HepG2 (cell line): ENCODE measurements at regions not wholly inside any gene's neighbourhood (a gene's known extent, or its start where the extent isn't known, plus 50 kb on each side); places are given as distances from the start of the nearest gene placed in this dataset.

Experiments used
- ATAC-seq: fragments of 200-7000 bp; cut with Tn5 transposase; 3 replicates; pipeline ENCODE4 v1.9.1; 2020; ENCODE audit warnings: mild to moderate bottlenecking, moderate library complexity
- BruUV-seq: library from RNA; stranded (reverse); fragments of 400-500 nt; replicated peaks from 2 replicates; lab custom pipeline; 2021; lab: Mats Ljungman, UMichigan
- CTCF ChIA-PET: fragments of 300-600 bp; formaldehyde crosslinking; extraction: SDS; loops from one replicate; lab custom pipeline; 2021; ENCODE audit warnings: low total read pairs, inconsistent platforms, low intra/inter-chr PET ratio; lab: Yijun Ruan, JAX
- POLR2A ChIA-PET: fragments of 350-600 bp; sonication (Branson Sonifier 250); formaldehyde crosslinking; loops from one replicate; lab custom pipeline; 2020; ENCODE audit warnings: antibody characterized with exemption, inconsistent platforms; lab: Yijun Ruan, JAX
- DNase-seq: peaks from one replicate; pipeline ENCODE4 v3.0.0-alpha.2; 2015; ENCODE audit warnings: low spot score
- FAIRE-seq: peaks from 3 replicates; lab custom pipeline; 2011; peaks lifted over from hg19 to GRCh38; lab: Jason Lieb, UNC
- H2AFZ ChIP-seq: one replicate; pipeline ENCODE4 v1.6.1; 2011; ENCODE audit warnings: low read length, inconsistent platforms
- H3K27ac ChIP-seq: fragments of 300-600 bp; 3 replicates; pipeline ENCODE4 v1.8.0; 2011; ENCODE audit warnings: mixed run types, mild to moderate bottlenecking, mixed read lengths, low read length, inconsistent platforms; ENCODE audit not compliant: insufficient read depth; ENCODE audit errors: extremely low read length
- H3K27me3 ChIP-seq, 2 experiments: fragments of 200-600 bp in 1 of 2; 2 replicates in 1 of 2; 3 replicates in 1 of 2; pipeline versions ENCODE4 v1.6.0 to v1.8.0; 2011; ENCODE audit warnings: low read length in 2 of 2, mild to moderate bottlenecking in 2 of 2, moderate library complexity in 2 of 2, inconsistent platforms in 1 of 2; ENCODE audit not compliant: insufficient read depth in 2 of 2, control insufficient read depth in 1 of 2
- H3K36me3 ChIP-seq, 2 experiments: fragments of 200-600 bp in 1 of 2; replicated peaks in 1 of 2; 2 replicates in 1 of 2; 3 replicates in 1 of 2; pipeline versions ENCODE4 v1.5.1 to v1.8.0; 2011; ENCODE audit warnings: low read length in 2 of 2, inconsistent platforms in 1 of 2; ENCODE audit not compliant: insufficient read depth in 2 of 2, control insufficient read depth in 1 of 2
- H3K4me1 ChIP-seq: 2 replicates; pipeline ENCODE4 v1.5.1; 2012; ENCODE audit warnings: low read length, inconsistent platforms; ENCODE audit not compliant: insufficient read depth
- H3K4me2 ChIP-seq: 2 replicates; pipeline ENCODE4 v1.6.0; 2011; ENCODE audit warnings: low read depth, low read length, inconsistent platforms
- H3K4me3 ChIP-seq, 3 experiments: fragments of 200-600 bp in 1 of 3; sonication (generic), shearing (Covaris generic) in 1 of 3; replicated peaks in 1 of 3; 2 replicates each; pipeline ENCODE4 v1.5.1; 2011 to 2016; ENCODE audit warnings: low read length in 3 of 3, inconsistent platforms in 2 of 3, low read depth in 2 of 3, mild to moderate bottlenecking in 2 of 3, control low read depth in 1 of 3, mixed read lengths in 1 of 3; ENCODE audit not compliant: insufficient read depth in 1 of 3
- H3K79me2 ChIP-seq: one replicate; pipeline ENCODE4 v1.6.1; 2011; ENCODE audit warnings: low read length, inconsistent platforms; ENCODE audit not compliant: insufficient read depth
- H3K9ac ChIP-seq: 2 replicates; pipeline ENCODE4 v1.6.0; 2011; ENCODE audit warnings: mild to moderate bottlenecking, low read depth, low read length, inconsistent platforms; ENCODE audit not compliant: insufficient read depth
- H3K9me3 ChIP-seq: 2 replicates; pipeline ENCODE4 v1.5.1; 2012; ENCODE audit warnings: mild to moderate bottlenecking, low read length
- H4K20me1 ChIP-seq: 2 replicates; pipeline ENCODE4 v1.6.0; 2011; ENCODE audit warnings: inconsistent platforms, mild to moderate bottlenecking, low read length, moderate library complexity; ENCODE audit not compliant: insufficient read depth
- ARID5B ChIP-seq: IDR thresholded peaks from 2 replicates; pipeline ENCODE4 v1.4.0; 2020; ENCODE audit warnings: mild to moderate bottlenecking, missing genetic modification reagents
- CBX5 ChIP-seq: sonication (generic); formaldehyde crosslinking; IDR thresholded peaks from 2 replicates; pipeline ENCODE4 v1.4.0; 2020; ENCODE audit warnings: missing genetic modification reagents, borderline replicate concordance
- GPN1 ChIP-seq: sonication (generic); formaldehyde crosslinking; IDR thresholded peaks from 2 replicates; pipeline ENCODE4 v1.5.1; 2020; ENCODE audit warnings: missing genetic modification reagents, borderline replicate concordance
- MIXL1 ChIP-seq: IDR thresholded peaks from 2 replicates; pipeline ENCODE4 v1.6.1; 2016
- REPIN1 ChIP-seq: sonication (generic); formaldehyde crosslinking; IDR thresholded peaks from 2 replicates; pipeline ENCODE4 v1.8.0; 2022; ENCODE audit warnings: missing genetic modification reagents, low read depth, mild to moderate bottlenecking, borderline replicate concordance
- REST ChIP-seq, 2 experiments: IDR thresholded peaks; 2 replicates each; pipeline ENCODE4 v1.6.1; 2011 to 2012; ENCODE audit warnings: low read length in 2 of 2, borderline replicate concordance in 1 of 2, low read depth in 1 of 2, mild to moderate bottlenecking in 1 of 2, moderate library complexity in 1 of 2
- STAG1 ChIP-seq: sonication (generic); formaldehyde crosslinking; IDR thresholded peaks from 2 replicates; pipeline ENCODE4 v1.4.0; 2020; ENCODE audit warnings: missing genetic modification reagents
- THAP11 ChIP-seq: IDR thresholded peaks from 2 replicates; pipeline ENCODE4 v1.6.1; 2016; ENCODE audit warnings: missing biosample characterization, missing genetic modification reagents
- THRA ChIP-seq: sonication (generic); formaldehyde crosslinking; IDR thresholded peaks from 2 replicates; pipeline ENCODE4 v1.4.0; 2020; ENCODE audit warnings: missing genetic modification reagents, borderline replicate concordance
- XBP1 ChIP-seq: sonication (generic); formaldehyde crosslinking; IDR thresholded peaks from 2 replicates; pipeline ENCODE4 v1.5.0; 2020; ENCODE audit warnings: missing genetic modification reagents
- YEATS2 ChIP-seq: sonication (generic); formaldehyde crosslinking; IDR thresholded peaks from 2 replicates; pipeline ENCODE4 v1.4.0; 2020; ENCODE audit warnings: missing genetic modification reagents, borderline replicate concordance
- ZNF619 ChIP-seq: sonication (generic); formaldehyde crosslinking; IDR thresholded peaks from 2 replicates; pipeline ENCODE4 v1.4.0; 2020; ENCODE audit warnings: mild to moderate bottlenecking, missing genetic modification reagents
- WGBS: methylation state at CpG from one replicate; pipeline ENCODE4 v1.1.6; 2017; ENCODE audit warnings: low lambda C conversion rate; 5-methylcytosine and 5-hydroxymethylcytosine counted together
- in situ Hi-C: cut with HindIII; loops from 2 replicates; pipeline ENCODE4 v1.10.0; 2017; ENCODE audit warnings: low pct_unique_long_range_greater_than_20kb; ENCODE audit not compliant: extremely low pct_ligation_motif_present
- intact Hi-C: fragments of 100-400 bp; cut with micrococcal nuclease; formaldehyde crosslinking; loops from one replicate; pipeline ENCODE4 v1.10.0; 2022; ENCODE audit not compliant: unreplicated experiment

- ATAC-seq, result peak; percentile 98
- H3K4me2 ChIP-seq, result no peak overlapping the region
- peaks cover 0 to 9% of the 10 kb centered on the region in 2 experiments; a peak in 2 of 5 replicates for H3K27me3 ChIP-seq
- peak; percentile 59 for DNase-seq
- WGBS, result 16% methylated on average over 21 of the region's 21 CpGs
- in situ Hi-C loops (loop anchor here (5.0 kb wide), 1 partner anchor 145 kb away; no protein-coding TSS in a partner anchor), intact Hi-C loops (loop anchor here (1.0 kb wide), 4 partner anchors 139 to 232 kb away; no protein-coding TSS in a partner anchor)
- H3K4me1 ChIP-seq, result no peaks in the 10 kb centered on the region
- BruUV-seq, result no TSS peak
- no peak overlapping the region for H2AFZ ChIP-seq
- POLR2A ChIA-PET, result no interaction called here
- H4K20me1 ChIP-seq, result no peaks in the 10 kb centered on the region
- no peak overlapping the region for H3K9ac ChIP-seq
- H3K36me3 ChIP-seq, result no peaks in the 10 kb centered on the region
- FAIRE-seq, result peak; percentile 93
- H3K4me3 ChIP-seq, result no peak overlapping the region
- CTCF ChIA-PET, result interaction anchor here (0.7 to 2.6 kb wide), 6 partner anchors 139 to 204 kb away, joined by 3 to 23 read pairs (median 10); no protein-coding TSS in a partner anchor
- H3K27ac ChIP-seq, result no peak overlapping the region
- H3K79me2 ChIP-seq, result no peaks in the 10 kb centered on the region
- no peaks in the 10 kb centered on the region for H3K9me3 ChIP-seq
- TF ChIP-seq REPIN1 (CRISPR knock-in tag), result peak; percentile 21; the same call in 1 of the 2 replicates
- TF ChIP-seq THAP11, result 0 out of 2 replicates have a peak, but pooled peaks have one; percentile 15
- peak; percentile 93 for TF ChIP-seq STAG1 (CRISPR knock-in tag)
- TF ChIP-seq REST (IDR thresholded peaks at IDR 0.05; ENCODE audit: borderline replicate concordance in 1 of 2, low read depth in 1 of 2, low read length in 2 of 2), result no peak
- TF ChIP-seq XBP1 (CRISPR knock-in tag), result no peak
- 0 out of 2 replicates have a peak, but pooled peaks have one; percentile 17 for TF ChIP-seq THRA (CRISPR knock-in tag)
- TF ChIP-seq ARID5B, result peak; percentile 56; the same call in 1 of the 2 replicates
- TF ChIP-seq CBX5 (CRISPR knock-in tag), result peak; percentile 32; the same call in 1 of the 2 replicates
- 0 out of 2 replicates have a peak, but pooled peaks have one; percentile 52 for TF ChIP-seq ZNF619 (CRISPR knock-in tag)
- TF ChIP-seq MIXL1 (CRISPR knock-in tag), result 0 out of 2 replicates have a peak, but pooled peaks have one; percentile 22
- no peak for TF ChIP-seq GPN1 (CRISPR knock-in tag)
- no peak for TF ChIP-seq YEATS2 (CRISPR knock-in tag)
Observed at GRCh38 chr2:16756831-16757644, 91.4 kb upstream of the CYRIA start.
